ENCODE measurements at regions not wholly inside any gene's neighbourhood (a gene's known extent, or its start where the extent isn't known, plus 50 kb on each side); places are given as distances from the start of the nearest gene placed in this dataset.

- Histone ChIP-seq H3K9me3 (no peaks in the 10 kb centered on the region), H3K4me2 (no peak overlapping the region), H3K4me3 (ENCODE audit: low read depth in 2 of 2, low read length in 1 of 2) (no peak overlapping the region), H3K9ac (no peak overlapping the region), H3F3A (replicated peaks; ENCODE audit: insufficient read depth) (no peaks in the 10 kb centered on the region), H2AFZ (ENCODE audit: low read depth) (no peak overlapping the region), H3K79me2 (ENCODE audit: insufficient read depth) (peaks cover 100% of the 10 kb centered on the region), H3K27me3 (ENCODE audit: insufficient read depth) (no peaks in the 10 kb centered on the region), H3K27ac (ENCODE audit: low read depth in 2 of 2, low read length in 1 of 2) (no peak overlapping the region), H3K4me1 (ENCODE audit: control insufficient read depth in 1 of 2, insufficient read depth in 2 of 2, low read depth in 1 of 2, low read length in 1 of 2) (peaks cover 0 to 8% of the 10 kb centered on the region in 2 experiments; a peak in 1 of 4 replicates), H3K36me3 (replicated peaks in 1 of 2; ENCODE audit: control insufficient read depth in 1 of 2, insufficient read depth in 2 of 2, low read length in 1 of 2) (peaks cover 20 to 26% of the 10 kb centered on the region in 2 experiments), H3K9me2 (no peaks in the 10 kb centered on the region), H4K20me1 (ENCODE audit: insufficient read depth) (peaks cover 100% of the 10 kb centered on the region)
- CTCF ChIA-PET, result interaction anchor here (1.4 to 2.5 kb wide), 3 partner anchors 10 to 105 kb away, joined by 4 to 8 read pairs (median 6); no protein-coding TSS in a partner anchor
- 83% methylated on average over 8 of the region's 8 CpGs for WGBS (ENCODE audit: low lambda C conversion rate)
- DNase-seq, result no peak
- POLR2A ChIA-PET, result no interaction called here
- no peak for TF ChIP-seq YY1 (IDR thresholded peaks at IDR 0.05; ENCODE audit: low read depth)
- TF ChIP-seq MAX (IDR thresholded peaks at IDR 0.05; ENCODE audit: low read depth), result no peak
- TF ChIP-seq RFX5 (IDR thresholded peaks at IDR 0.05; ENCODE audit: low read length), result no peak
- TF ChIP-seq RXRA (IDR thresholded peaks at IDR 0.05; ENCODE audit: borderline replicate concordance, low read depth), result no peak
- no peak for TF ChIP-seq USF2 (IDR thresholded peaks at IDR 0.05; ENCODE audit: borderline replicate concordance, low read depth, low read length)
- TF ChIP-seq SIN3A (IDR thresholded peaks at IDR 0.05; ENCODE audit: borderline replicate concordance, low read depth, low read length), result no peak
- no peak for TF ChIP-seq EZH2phosphoT487 (IDR thresholded peaks at IDR 0.05; ENCODE audit: borderline replicate concordance, low read depth)
- TF ChIP-seq USF1 (IDR thresholded peaks at IDR 0.05; ENCODE audit: borderline replicate concordance, low read depth), result no peak
- TF ChIP-seq ELF1 (IDR thresholded peaks at IDR 0.05), result no peak
- no peak for TF ChIP-seq TEAD4 (IDR thresholded peaks at IDR 0.05; ENCODE audit: borderline replicate concordance, insufficient read depth)
- no peak for TF ChIP-seq NFIC (IDR thresholded peaks at IDR 0.05; ENCODE audit: borderline replicate concordance)
- TF ChIP-seq PBX3 (IDR thresholded peaks at IDR 0.05), result no peak
- no peak for TF ChIP-seq REST (IDR thresholded peaks at IDR 0.05; ENCODE audit: low read depth, low read length)
- TF ChIP-seq GATA2 (CRISPR knock-in tag; IDR thresholded peaks at IDR 0.05), result no peak
- no peak for TF ChIP-seq MEF2A (IDR thresholded peaks at IDR 0.05; ENCODE audit: borderline replicate concordance, low read depth)
- no peak for TF ChIP-seq POLR2AphosphoS5 (IDR thresholded peaks at IDR 0.05; ENCODE audit: low read depth, low read length)
Measured at GRCh38 chr1:201665036-201665435, 126.1 kb downstream of the NAV1 start.
